ENCODE measurements at regions not wholly inside any gene's neighbourhood (a gene's known extent, or its start where the extent isn't known, plus 50 kb on each side); places are given as distances from the start of the nearest gene placed in this dataset.

GRCh38 chr17:54099221-54099620 lies 276.5 kb downstream of the KIF2B start:
- ATAC-seq: no peak
- Histone ChIP-seq H3K36me3 (no peaks in the 10 kb centered on the region), H3K9me3 (no peaks in the 10 kb centered on the region), H3K4me1 (no peaks in the 10 kb centered on the region), H3K27ac (no peak overlapping the region), H3K4me3 (no peak overlapping the region), H3K27me3 (no peaks in the 10 kb centered on the region)
- TF ChIP-seq CTCF (IDR thresholded peaks at IDR 0.05): no peak
- no peak for FAIRE-seq
- intact Hi-C loops (cut with DNase I): no loop called here
- DNase-seq: no peak

GRCh38 chr17:54102246-54102645 lies 279.5 kb downstream of the KIF2B start:
- intact Hi-C loops (cut with DNase I): no loop called here
- FAIRE-seq (no peak), DNase-seq (no peak), ATAC-seq (no peak)
- Histone ChIP-seq H3K36me3 (no peaks in the 10 kb centered on the region), H3K4me1 (no peaks in the 10 kb centered on the region), H3K27me3 (no peaks in the 10 kb centered on the region), H3K9me3 (no peaks in the 10 kb centered on the region), H3K4me3 (no peak overlapping the region), H3K27ac (no peak overlapping the region)
- no peak for TF ChIP-seq CTCF (IDR thresholded peaks at IDR 0.05)
- WGBS, 2 donors: 64 to 78% methylated on average over 1 of the region's 1 CpG

- Histone ChIP-seq H3K4me3 (no peak overlapping the region), H3K27ac (no peak overlapping the region), H3K4me1 (no peaks in the 10 kb centered on the region), H3K27me3 (no peaks in the 10 kb centered on the region), H3K36me3 (no peaks in the 10 kb centered on the region), H3K9me3 (no peaks in the 10 kb centered on the region)
- DNase-seq (no peak), FAIRE-seq (no peak), ATAC-seq (no peak)
- WGBS, 2 donors: 29 to 35% methylated on average over 1 of the region's 1 CpG
- intact Hi-C loops (cut with DNase I): no loop called here
- TF ChIP-seq CTCF (IDR thresholded peaks at IDR 0.05): no peak
These were observed 288.8 kb downstream of the KIF2B start for GRCh38 chr17:54111576-54111975.

GRCh38 chr17:54117452-54117851 lies 294.7 kb downstream of the KIF2B start:
- TF ChIP-seq CTCF (IDR thresholded peaks at IDR 0.05): no peak
- ATAC-seq (no peak), DNase-seq (no peak)

GRCh38 chr17:54124456-54124855 lies 301.7 kb downstream of the KIF2B start:
- no peak for FAIRE-seq

More at GRCh38 chr17:54117452-54117851, 294.7 kb downstream of the KIF2B start:
- 67 to 82% methylated on average over 3 of the region's 3 CpGs for WGBS, 2 donors
- no peaks in the 10 kb centered on the region for H3K4me1 ChIP-seq
- no peak for FAIRE-seq
- H3K27ac ChIP-seq: no peak overlapping the region
- no peaks in the 10 kb centered on the region for H3K27me3 ChIP-seq
- intact Hi-C loops (cut with DNase I): no loop called here
- no peaks in the 10 kb centered on the region for H3K9me3 ChIP-seq
- no peaks in the 10 kb centered on the region for H3K36me3 ChIP-seq
- no peak overlapping the region for H3K4me3 ChIP-seq

More at GRCh38 chr17:54124456-54124855, 301.7 kb downstream of the KIF2B start:
- H3K27ac ChIP-seq: no peak overlapping the region
- DNase-seq (no peak), ATAC-seq (no peak)
- H3K36me3 ChIP-seq: no peaks in the 10 kb centered on the region
- intact Hi-C loops (cut with DNase I): no loop called here
- no peaks in the 10 kb centered on the region for H3K4me1 ChIP-seq
- H3K27me3 ChIP-seq: no peaks in the 10 kb centered on the region
- no peak for TF ChIP-seq CTCF (IDR thresholded peaks at IDR 0.05)
- 7 to 11% methylated on average over 1 of the region's 1 CpG for WGBS, 2 donors
- no peaks in the 10 kb centered on the region for H3K9me3 ChIP-seq
- H3K4me3 ChIP-seq: no peak overlapping the region

Data from pancreas (tissue), 10 donors.